COLO668 (cell line): ENCODE measurements at regions not wholly inside any gene's neighbourhood (a gene's known extent, or its start where the extent isn't known, plus 50 kb on each side); places are given as distances from the start of the nearest gene placed in this dataset.
"Not testable (repeated sequence)": the region's sequence is repeated elsewhere in the genome, so short reads cannot be mapped to it uniquely, and the experiment has no call there.

ENCODE experiments used
- DNase-seq: peaks from one replicate; lab custom pipeline; 2025; ENCODE audit not compliant: unreplicated experiment; lab: John Stamatoyannopoulos, UW

DNA sequence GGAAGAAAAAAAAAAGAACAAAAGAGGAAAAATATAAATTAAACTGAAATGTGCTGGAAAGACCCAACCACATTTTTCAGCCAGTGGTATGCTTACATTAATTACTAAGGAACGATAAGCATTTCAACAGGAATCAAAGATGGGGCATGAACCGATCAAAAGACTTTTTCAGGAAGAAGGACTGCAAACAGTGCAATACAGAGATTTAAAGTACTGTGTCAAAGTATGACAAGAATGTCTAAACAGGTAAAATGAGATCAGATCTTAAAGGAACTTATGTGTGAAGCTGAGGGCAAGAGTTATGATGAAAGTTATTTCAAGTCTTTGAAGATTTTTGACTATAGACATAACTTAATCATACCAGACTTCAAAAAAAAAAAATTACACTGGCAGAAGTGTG is 1761.8 kb downstream of the SLITRK5 start:
- DNase-seq = no peak

DNA sequence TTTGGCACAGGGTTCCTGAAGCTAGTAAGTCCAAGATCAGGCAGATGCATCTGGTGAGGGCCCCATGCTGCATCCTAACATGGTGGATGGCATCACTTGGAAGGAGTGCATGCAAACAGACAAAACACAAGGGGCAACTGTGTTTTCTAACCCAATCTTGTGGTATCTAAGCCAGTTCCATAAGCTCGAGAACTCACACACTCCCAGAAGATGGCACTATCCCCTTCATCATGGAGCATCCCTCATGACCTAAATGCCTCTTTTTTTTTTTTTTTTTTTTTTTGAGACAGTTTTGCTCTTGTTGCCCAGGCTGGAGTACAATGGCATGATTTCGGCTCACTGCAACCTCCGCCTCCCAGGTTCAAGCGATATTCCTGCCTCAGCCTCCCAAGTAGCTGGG is 1763.5 kb downstream of the SLITRK5 start:
- not testable (repeated sequence) for DNase-seq

DNA sequence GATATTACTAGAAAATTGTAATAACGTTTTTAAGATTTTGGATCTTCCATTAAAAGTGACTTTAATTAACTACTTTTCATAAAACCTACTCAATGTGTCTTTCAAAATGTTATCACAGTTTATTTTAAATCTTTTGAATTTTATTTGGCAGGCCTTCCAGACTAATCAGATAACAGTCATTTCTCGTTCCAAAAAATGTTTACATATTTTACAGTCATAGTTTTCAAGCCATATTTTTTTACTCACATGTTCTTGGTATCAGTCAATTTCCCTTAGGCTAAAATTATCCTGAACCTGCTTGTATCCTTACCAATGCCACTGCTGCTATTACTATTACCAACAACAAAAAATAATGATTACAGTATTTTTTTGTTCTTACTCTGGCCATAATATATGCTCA is 1783.5 kb downstream of the SLITRK5 start:
- DNase-seq = no peak

DNA sequence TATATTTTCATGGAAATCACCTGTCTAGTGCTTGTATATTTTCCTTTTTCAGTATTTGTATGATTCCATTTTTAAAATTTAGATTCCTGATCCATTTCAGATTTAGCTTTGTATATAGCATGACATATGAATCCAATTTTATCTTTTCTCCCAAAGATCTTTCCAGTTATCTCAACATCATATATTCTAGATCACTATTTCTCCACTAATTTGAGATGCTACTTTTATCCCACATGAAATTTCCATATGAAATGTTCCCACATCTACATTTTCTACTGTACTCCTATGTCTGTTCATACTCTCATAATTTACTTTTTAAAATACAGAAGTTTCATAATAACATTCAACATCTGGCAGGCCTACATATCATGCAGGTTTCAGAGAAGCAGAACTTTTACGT is 1784.1 kb downstream of the SLITRK5 start:
- DNase-seq = no peak

DNA sequence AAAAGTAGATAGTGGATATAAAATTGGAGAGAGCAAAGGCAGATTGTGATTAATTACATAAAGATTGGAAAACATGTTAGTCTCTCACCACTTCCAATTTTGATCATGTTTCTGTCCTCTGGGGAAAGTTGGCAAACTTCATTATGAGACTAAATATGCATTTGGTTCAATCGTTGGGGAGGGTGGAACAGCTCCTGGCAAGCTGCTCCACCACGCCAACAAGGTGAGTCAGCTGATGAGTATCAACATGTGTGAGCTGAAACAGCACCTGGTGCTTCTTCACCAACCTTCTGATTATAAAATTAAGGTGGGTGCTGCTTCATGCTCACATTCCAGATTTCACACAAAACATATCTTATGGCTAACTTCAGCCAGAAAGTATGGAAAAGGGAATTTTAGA is 1784.6 kb downstream of the SLITRK5 start:
- DNase-seq = no peak

DNA sequence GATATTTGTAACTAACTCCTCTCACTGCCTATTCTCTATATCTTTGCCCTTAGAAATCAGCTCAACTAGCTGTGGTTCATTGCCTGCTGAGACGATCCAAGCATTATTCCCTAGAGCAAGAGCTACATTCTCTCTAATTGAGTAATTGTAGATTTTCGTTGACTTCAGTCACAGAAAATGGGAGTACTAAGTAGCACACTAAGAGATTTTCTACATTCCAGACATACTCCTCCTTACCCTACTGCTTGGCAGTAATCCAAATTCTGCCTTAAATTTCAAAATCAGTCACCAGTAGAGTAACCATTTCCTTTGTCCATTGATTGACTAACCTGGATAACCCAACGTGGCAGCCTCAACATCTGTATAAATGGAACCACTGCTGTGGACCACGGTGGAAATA is 1786.8 kb downstream of the SLITRK5 start:
- no peak for DNase-seq

DNA sequence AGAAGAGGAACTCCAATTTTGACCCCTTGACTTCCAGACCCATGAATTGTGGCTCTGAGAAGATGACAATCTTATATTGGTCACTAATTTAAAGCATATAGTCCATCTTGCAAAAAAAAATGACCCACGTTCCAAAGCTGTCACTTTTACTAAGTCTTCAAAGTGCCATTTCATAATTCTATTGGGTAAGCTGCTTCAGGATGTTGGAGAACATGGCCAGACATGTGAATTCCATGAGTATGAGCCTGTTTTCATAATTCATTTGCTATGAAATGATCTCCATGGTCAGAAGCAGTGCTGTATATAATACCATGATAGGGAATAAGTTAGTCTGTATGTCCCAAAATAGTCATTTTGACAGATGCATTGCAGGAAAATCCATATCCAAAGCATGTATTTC is 1787.3 kb downstream of the SLITRK5 start:
- no peak for DNase-seq

DNA sequence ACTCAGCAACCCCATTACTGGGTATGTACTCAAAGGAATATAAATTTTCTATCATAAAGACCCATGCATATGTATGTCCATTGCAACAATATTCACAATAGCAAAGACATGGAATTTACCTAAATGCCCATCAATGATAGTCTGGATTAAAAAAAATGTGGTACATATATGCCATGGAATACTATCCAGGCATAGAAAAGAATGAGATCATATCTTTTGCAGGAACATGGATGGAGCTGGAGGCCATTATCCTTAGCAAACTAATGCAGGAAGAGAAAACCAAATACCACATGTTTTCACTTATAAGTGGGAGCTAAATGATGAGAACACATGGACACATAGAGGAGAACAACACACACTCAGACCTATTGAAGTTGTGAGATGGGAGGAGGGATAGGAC is 1789.7 kb downstream of the SLITRK5 start:
- not testable (repeated sequence) for DNase-seq

DNA sequence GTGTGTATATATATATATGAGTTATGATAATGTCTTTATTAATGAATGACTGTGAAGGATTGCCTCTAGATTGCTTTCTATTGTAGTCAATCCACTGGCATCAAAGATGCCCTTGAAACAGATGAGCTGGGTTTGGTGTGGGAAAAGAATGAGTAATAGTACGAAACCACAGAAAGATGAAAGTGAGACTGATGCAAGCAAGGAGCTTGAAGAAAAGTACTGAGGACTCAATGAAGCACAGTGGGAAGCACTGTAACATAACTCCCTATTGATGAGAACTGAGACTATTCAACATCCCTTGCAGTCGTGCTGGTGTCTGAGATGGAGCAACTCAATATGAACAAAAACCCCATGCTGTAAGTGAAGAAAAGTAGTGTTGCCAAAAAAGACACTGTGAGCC is 1794.2 kb downstream of the SLITRK5 start:
- DNase-seq = no peak

DNA sequence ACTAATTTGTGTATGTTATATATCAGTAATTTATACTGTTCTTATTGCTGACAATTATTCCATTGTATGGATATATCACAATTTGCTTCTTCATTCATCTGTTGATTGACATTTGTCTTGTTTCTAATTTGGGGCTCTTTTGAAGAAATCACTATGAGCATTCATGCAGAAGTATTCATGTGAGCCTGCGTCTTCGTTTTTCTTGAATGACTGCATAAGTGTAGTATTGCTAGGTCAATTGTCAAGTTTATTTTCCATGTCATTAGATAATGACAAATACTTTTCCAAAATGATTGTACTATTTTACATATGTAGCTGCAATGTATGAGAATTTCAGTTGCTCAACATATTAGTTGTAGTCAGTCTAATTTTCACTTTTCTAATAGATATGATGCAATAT is 1796.9 kb downstream of the SLITRK5 start:
- DNase-seq = no peak

DNA sequence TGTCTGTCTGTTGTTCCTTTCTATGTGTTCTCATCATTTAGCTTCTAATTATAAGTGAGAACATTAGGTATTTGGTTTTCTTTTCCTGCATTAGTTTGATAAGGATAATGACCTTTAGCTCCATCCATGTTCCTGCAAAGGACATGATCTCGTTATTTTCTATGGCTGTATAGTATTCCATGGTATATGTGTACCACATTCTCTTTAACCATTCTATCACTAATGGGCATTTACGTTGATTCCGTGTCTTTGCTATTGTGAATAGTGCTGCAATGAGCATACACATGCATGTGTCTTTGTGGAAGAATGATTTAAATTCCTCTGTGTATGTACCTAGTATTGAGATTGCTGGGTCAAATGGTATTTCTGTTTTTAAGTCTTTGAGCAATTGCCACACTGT is 1799.7 kb downstream of the SLITRK5 start:
- no peak for DNase-seq

DNA sequence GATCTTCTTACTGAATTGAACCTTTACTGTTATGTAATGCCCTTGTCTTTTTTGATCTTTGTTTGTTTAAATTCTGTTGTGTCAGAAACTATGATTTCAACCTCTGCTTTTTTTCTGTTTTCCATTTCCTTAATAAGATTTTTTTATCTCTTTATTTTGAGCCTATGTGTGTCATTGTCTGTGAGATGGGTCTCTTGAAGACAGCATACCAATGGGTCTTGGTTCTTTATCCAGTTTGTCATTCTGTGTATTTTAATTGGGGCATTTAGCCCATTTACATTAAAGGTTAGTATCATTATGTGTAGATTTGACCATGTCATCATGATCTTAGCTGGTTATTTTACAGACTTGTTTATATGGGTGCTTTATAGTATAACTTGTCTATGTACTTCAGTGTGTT is 1803.3 kb downstream of the SLITRK5 start:
- no peak for DNase-seq

DNA sequence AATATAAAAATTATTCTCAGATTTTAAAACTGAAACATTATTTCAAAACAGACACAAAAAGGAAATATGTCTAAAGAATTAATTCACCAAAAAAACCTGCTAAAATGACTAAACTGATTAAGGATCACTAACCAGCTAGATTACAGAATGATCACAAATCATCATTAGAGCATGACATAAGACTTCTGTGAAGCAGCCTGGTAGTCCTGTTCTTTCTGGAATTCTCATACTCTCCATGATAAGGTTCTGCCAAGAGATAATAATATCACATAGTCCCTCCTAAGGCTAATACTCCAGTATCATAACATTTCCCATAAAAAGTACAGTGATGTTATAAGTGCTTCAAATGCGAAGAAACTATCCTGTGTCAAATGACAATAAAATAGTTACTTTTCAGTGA is 1814.9 kb downstream of the SLITRK5 start:
- DNase-seq = no peak

DNA sequence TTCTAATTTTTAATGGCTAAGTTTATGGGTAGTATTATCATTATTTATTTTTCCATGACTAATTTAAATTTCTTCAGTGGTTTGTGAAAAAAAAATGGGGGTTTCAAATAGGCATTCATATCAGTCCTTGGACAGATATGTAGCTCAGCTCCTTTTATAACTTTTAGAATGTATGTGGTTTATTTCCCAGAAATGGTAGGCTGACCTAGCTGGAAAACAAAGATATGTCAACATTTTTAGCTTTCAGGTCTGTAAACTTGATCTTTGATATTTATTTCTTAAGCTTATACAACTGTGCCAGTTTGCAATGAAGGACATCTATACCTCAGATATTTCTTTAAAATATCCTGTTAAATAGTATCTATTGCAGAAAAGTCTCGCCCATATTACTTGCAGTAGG is 1815.5 kb downstream of the SLITRK5 start:
- no peak for DNase-seq

DNA sequence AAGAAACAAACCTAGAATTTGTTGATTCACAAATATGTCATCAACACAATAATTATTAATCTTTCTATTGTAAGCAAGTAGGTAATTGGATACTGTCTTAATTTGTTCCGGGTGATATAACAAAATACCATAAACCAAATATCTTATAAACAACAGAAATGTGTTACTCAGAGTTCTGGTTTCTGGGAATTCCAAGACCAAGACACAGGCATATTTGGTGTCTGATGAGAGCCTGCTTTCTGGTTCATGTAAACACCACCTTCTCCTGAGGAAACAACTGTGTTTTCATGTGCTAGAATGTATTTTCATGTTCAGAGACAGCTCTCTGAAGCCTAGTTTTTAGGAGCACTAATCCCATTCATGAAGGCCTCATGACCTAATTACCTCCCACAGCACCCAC is 1819.5 kb downstream of the SLITRK5 start:
- DNase-seq = no peak

DNA sequence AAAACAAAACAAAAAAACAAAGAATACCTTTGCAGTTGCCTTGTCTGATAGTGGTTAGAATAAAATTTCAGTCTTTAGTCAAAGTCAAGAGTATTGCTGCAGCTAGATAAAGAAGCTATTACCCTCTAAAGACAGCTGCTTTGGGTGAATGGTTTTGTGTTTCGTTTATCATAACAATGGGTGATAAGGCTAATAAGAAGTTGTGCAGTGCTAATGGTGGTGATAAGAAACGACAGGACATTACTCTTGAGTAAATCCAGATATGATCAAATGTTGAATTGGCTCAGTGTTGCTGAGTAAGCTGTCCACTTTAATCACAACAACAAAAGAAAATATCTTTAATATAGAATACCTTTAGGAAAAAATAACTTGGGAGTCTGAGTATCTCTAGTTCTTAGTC is 1825.3 kb downstream of the SLITRK5 start:
- no peak for DNase-seq

DNA sequence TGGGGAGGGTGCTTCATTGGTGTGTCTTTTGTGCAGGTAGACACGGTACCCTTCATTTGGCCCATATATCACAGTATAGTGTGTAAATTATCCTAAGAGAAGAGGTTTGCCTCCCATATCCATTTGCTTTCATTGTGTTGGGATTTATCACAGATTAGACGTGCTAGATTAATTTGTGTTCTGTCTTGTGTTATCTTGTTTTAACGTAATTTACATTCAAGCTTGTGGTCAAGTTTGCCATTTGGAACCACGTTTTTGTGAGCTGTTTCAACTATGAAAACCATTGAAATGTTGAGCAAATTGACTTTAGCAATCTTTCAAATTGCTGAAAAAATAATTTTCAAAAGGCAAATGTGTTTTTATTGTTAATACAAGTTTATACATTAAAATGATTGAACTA is 1826.5 kb downstream of the SLITRK5 start:
- DNase-seq = no peak

DNA sequence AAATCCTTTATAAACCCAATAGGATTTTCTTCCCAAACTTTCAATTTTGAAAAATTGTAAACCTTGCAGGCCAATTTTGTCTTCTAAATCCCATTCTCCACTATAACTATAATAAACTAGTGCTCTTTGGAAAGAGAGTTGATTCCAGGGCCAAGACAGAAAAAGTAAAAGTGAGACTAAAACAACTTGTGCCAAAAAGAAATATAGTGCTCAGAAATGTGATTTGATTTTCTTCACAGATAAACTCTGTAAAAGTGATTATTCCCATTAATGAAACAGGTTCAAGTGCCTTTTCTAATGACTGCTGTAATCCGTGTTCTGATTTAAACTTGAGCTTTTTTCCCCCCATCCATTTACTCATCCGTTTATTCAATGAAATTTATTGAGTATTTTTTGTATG is 1831.1 kb downstream of the SLITRK5 start:
- no peak for DNase-seq

DNA sequence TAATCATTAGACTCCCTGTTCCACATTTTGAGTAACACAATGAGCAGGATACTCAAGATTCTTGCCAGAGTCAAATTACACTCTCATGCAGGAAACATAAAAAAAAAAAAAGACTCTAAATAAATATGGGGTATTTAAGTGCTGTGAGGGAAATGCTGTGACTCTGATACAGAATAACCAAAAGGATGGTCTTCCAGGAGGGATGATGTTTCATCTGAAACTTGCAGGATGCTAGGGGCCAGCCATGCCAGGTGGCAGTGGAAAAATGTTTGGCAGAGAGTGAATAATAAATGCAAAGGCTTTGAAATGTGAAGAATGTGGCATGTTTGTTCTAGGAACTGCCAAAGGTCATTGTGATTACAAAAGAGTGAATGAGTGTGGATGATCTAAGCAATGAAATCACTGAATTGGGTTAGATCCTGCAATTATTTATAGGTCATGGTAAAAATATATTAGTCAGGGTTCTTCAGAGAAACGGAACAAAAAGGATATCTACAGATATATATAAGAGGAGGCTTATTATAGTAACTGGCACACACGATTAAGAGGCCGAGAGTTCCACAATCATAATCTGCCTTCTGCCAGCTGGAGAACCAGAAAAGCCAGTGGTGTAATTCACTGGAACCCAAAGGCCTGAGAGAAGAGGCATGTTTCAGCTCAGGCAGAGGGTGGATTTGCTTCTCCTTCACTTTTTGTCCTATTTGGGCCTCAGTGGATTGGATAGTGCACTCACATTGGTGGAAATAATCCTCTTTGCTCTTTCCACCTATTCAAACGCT is 1832.8 kb upstream of the MIR17HG start:
- DNase-seq = peak; percentile 43

DNA sequence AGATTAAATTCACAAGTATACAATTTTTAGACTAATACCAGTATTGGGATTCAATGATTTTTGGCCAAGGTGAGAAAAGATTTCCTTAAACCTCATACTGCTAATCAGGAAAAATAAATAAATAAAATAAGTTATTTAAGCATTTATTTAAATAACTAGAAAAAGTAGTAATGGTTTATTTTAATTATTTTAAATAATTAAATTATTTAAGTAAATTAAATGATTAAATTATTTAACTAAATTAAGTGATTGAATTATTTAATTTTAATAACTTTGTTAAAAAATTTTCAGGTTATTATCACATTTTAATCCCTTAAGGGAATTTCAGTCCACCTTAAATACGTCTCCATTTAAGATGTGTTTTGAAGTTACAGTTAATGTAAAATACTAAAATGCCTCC is 1831.5 kb upstream of the MIR17HG start:
- DNase-seq = no peak

DNA sequence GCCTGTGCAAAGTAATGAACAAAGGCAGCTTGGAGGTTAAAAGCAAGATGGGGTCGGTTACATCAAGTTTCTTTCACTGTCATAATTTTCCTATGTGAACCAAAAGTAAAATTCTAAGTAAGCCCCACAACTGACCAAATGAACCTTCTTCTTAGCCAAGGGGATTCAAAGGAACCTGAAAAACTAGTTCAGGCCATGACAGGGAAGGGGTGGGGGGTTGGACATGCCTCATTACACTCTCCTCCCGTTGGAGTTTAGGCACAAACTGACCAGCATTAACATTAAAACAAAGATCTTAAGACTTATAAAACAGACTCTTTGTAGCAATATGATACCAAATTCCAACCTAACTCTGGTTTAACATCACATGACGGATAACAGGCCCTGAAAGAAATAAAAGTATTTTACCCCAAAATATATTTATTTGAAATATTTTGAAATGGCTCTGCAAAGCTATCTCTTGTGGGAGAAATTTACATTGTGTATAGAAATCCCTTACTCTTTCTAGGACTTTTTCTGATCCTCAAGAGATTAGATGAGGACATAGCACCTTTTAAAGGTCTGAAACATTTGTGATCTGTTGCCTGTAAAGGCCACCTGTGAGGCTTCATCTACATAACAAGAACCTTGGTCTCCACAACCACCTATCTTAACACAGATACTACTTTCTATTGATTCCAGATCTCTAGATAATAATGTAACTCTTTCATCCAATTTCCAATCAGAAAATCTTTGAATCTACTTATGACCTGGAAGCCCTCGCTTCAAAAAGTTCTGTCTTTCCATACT is 1829.0 kb upstream of the MIR17HG start:
- no peak for DNase-seq

DNA sequence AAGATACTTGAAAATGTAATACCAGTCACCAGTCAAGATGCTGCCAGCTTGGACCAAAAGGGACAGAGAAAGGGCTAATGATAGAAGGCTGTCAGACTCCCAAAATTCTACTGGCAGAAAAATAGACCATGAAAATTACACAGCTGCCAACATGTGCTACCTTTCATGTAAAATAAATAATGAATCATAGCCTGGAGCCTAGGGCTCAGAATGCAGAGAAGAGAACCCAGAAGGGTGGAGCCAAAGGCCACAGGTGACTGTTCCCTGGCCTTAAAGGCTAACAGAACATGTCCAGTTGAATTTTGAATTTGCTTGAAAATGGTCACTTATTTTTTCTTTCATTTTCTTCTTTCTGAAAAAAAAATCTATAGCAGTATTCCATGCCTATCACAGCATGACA is 1827.0 kb upstream of the MIR17HG start:
- DNase-seq = peak; percentile 26

DNA sequence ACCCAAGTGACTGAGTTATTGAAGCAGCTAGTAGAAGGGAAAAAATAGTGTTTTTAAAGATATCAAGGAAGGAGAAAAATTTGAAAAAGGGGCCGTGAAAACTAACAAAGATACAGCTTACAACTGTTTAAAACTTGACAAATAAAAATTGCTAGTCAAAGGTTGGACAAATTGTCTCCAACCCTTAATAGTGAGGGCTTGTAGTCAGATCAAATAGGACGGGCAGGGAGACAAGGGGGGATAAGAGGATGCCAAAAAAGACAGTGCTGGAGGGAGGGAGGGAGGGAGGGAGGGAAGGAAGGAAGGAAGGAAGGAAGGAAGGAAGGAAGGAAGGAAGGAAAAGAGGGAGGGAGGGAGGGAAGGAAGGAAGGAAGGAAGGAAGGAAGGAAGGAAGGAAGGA is 1825.8 kb upstream of the MIR17HG start:
- not testable (repeated sequence) for DNase-seq
